Left cardiac atrium (tissue), 4 donors: ENCODE measurements at regions not wholly inside any gene's neighbourhood (a gene's known extent, or its start where the extent isn't known, plus 50 kb on each side); places are given as distances from the start of the nearest gene placed in this dataset.
A peak's percentile ranks its signal among the peaks of the same experiment; 100 is the strongest.

Source experiments
- ATAC-seq, 2 donors: fragments of 200-7000 bp; cut with Tn5 transposase; one replicate each; pipeline ENCODE4 v1.9.1; 2020; ENCODE audit warnings: mild to moderate bottlenecking in 2 of 2, moderate library complexity in 2 of 2
- DNase-seq: peaks from one replicate; pipeline ENCODE4 v3.0.0-alpha.2; 2020
- intact Hi-C, 2 donors: fragments of 100-400 bp; cut with DNase I; formaldehyde crosslinking; loops; one replicate each; pipeline versions ENCODE4 v1.14.1 to v1.15.1; 2022 to 2023
- donor health status: DM: no; HTN: yes; CAD: no.
- donor health status: DM: no; HTN: yes; CAD: no; lungs with severe emphysema.
- donor health status: DM: yes; HTN: yes; CAD: no.
- donor health status: Dilated cardiomyopathy.

DNA sequence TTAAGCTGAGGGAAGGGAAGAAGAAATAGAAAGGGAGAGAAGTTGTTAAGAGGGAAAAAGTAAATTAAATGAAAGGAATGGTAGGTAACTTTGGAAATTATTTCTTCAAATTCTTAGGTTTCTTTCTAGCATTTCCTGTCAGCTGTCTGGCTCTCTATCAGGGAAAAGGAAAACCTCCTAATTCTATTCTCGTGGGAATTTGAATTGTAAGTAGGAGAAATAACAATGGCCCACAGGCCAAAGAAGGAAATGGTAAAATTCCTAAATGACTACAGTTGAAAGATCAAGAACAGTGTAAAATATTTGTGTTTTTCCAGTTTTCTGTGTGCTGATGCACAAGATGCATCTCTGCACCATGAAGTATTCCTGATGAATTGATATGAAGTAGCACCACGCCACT, 173.0 kb downstream of the IBTK start:
- intact Hi-C loops = no loop called here

DNA sequence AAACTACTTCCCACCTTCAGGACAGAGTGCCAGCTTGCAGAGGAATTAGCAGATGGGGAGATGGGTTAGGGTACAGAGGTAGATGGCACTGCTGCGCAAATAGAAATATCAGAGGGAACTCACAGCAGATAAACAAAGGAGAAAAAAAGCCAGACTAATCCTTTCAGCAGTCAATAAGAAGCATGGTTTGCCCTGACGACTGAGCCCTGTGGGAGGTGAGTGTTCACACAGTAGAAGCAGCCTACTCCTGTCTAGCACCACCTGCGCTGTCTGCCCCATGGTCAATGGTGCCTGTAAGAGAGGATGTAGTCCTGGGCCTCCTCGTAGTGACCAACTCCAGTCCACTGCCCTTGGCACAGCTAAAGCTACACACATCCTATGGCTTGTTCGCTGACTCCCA, 174.1 kb downstream of the IBTK start:
- intact Hi-C loops = no loop called here

More for the DNA sequence above, 173.0 kb downstream of the IBTK start:
- DNase-seq (no peak), ATAC-seq (no peak)

DNA sequence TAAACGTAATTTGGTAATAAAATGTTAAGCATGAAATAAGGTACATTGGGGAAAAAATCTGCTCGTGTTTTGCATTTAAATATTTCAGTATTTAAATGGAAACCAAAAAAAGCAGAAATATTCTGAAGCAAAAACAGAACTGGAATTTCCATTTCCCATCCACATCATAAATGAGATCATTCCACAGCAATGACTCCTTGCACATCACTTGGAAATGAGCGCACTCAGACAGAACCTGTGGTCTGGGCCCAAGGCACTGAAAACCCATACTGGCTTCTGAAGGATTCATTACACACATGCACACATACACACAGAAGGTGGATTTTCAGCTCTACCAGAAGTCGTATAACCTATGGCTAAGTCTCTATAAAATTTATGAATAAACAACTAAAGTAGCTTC, 174.8 kb downstream of the IBTK start:
- intact Hi-C loops = no loop called here
- no peak for ATAC-seq
- DNase-seq = no peak

More for the DNA sequence above, 174.1 kb downstream of the IBTK start:
- ATAC-seq = peak in 1 of 2 donors; percentile 19
- no peak for DNase-seq

DNA sequence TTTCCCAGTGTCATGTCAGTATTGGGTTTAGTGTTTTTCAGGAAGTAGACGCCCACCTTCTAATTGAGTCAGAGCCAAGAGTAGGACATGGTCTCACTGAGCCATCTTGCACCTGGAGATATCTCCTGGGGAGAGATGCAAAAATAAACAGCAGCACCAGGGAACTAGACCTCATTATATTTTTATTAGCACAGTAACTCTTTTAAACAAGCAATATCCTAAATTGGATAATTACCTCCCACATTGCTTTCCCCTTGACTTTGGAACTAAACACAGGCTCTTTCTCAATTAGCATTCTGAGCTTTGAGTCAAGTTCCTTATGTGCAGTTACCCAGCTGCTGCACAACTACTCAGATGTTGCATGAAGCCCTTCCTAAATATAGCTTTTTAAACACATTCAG, 175.4 kb downstream of the IBTK start:
- ATAC-seq (no peak), DNase-seq (no peak)
- intact Hi-C loops = no loop called here

DNA sequence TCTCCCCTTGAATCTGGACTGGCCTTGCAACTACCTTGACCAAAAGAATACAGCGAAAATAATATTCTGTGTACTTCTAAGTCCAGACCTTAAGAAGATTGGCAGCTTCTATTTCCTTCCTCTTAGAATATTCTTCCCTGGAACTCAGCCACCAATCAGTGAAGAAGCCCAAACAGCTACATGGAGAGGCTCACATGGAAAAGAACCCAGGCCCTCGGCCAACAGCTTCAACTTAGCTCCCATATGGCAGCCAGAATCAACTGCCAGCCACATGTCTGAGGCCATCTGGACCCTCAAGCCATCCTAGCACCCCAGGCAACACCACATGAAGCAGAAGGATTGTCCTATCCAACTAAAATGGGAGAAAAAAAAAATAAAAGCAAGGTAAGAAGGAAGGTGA, 178.8 kb downstream of the IBTK start:
- ATAC-seq (no peak), DNase-seq (no peak)
- intact Hi-C loops = no loop called here

DNA sequence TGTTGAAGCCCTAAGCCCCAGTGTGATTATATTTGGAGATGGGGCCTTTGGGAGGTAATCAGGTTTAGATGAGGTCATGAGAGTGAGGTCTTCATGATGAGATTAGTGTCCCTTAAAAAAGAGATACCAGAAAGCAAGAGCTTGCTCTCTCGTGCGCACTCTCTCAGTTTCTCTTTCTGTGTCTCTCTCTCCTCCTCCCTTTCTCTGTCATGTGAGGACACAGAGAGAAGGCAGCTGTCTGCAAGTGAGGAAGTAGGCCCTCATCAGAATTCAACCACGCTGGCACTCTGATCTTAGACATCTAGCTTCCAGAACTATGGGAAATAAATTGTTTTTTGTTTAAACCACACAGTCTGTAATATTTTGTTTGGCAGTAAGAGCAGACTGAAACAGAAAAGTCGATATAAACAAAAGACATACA, 180.5 kb downstream of the IBTK start:
- ATAC-seq (peak; percentile 51 to 53), DNase-seq (no peak)
- intact Hi-C loops = no loop called here

DNA sequence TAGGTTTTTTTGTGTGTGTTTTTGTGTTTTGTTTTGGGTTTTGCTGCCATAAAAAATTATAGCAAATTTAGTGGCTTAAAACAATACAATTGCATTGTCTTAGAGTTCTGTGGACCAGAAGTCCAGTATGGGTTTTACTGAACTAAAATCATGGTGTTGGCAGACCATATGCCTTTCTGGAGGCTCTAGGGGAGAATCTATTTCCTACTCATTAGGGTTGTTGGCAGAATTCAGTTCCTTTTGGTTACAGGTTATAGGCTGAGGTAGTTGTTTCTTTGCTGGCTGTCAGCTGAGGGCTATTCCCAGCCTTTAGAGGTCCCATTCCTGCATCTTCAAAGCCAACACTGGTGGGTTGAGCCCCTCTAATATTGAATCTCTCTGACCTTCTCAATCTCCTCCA, 181.3 kb downstream of the IBTK start:
- no peak for DNase-seq
- intact Hi-C loops = no loop called here
- ATAC-seq = no peak

DNA sequence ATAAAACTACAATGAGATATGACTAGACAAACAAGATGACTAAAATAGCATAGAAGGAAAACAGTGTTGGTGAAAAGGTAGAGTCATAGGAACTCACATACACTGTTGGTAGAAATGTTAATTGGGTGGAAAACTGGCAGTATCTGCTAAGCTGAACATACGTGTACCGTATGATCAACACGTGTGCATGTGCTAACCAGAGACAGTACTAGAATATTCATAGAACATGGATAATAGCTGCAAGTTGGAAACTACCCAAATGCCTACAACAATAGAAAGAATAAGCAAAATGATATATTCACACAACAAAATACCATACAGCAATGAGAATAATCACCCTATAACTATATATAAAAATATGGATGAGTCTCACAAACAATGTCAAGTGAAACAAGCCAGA, 184.0 kb downstream of the IBTK start:
- ATAC-seq (no peak), DNase-seq (no peak)
- intact Hi-C loops = no loop called here

DNA sequence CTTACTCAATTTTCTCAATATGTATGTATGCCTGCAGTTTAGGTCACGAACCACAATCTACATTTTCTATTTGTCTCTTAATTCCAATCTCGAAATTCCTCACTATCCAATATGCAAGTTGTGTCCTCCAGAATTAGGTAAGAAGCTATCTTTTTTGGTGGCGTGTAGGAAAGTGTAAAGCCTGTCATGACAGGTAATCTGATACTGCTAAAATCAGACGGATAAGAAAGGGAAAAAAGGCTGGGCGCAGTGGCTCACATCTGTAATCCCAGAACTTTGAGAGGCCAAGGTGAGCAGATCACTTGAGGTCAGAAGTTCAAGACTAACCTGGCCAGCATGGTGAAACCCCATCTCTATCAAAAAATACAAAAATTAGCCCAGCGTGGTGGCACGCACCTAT, 185.3 kb downstream of the IBTK start:
- DNase-seq (no peak), ATAC-seq (no peak)
- intact Hi-C loops = no loop called here

DNA sequence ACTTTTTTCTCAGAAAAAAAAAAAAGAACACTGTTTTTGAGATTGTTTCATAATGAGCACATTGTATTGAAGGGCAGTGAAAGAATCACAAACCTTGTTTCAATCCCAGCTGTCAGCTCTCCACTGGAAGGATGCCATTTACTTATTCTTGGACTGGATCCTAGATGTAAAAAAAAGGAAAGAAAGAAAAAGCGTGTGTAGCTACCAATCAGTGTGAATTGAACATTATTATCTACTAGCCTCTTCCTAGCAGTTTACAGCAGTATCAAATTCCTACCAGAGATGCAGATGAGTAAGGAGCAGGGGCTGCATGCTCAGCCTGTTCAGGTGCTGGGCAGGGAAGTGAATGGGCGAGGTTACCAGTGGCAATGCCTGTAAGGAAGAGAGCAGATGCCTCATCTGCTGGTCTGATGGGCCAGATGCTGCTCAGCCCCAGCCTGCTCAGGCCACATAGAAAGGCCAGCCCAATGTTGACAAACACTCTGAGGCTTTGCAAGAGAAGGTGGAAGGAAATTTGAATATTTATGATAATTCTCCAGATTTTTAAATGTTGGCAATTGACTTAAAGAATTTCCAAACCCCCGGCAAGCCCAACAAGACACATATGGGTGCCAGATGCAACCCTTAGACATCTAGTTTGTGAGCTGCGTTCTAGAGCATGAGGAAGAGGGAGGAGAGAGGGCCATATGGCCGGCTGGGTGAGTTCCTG, 189.5 kb downstream of the IBTK start:
- intact Hi-C loops = no loop called here
- DNase-seq (no peak), ATAC-seq (peak; percentile 59 to 65)

DNA sequence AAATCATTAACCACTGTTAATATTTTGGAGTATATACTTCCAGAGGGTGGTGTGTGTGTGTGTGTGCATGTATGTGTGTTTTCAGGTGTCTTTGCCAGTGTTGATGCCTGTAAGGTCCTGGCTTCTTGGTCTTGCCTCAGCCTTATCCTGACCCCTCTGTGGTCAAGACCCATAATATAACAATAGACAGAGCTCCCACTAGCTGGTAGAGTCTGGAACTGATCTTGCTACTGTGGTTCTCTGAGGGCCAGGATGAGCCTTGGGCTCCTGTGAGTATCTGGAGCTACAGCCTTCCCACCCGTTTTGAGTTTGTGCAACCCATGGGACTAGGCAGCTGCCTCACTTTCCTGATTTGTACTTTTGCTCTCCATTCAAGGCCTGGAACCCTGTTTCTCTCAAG, 191.0 kb downstream of the IBTK start:
- intact Hi-C loops = no loop called here
- no peak for ATAC-seq
- no peak for DNase-seq

DNA sequence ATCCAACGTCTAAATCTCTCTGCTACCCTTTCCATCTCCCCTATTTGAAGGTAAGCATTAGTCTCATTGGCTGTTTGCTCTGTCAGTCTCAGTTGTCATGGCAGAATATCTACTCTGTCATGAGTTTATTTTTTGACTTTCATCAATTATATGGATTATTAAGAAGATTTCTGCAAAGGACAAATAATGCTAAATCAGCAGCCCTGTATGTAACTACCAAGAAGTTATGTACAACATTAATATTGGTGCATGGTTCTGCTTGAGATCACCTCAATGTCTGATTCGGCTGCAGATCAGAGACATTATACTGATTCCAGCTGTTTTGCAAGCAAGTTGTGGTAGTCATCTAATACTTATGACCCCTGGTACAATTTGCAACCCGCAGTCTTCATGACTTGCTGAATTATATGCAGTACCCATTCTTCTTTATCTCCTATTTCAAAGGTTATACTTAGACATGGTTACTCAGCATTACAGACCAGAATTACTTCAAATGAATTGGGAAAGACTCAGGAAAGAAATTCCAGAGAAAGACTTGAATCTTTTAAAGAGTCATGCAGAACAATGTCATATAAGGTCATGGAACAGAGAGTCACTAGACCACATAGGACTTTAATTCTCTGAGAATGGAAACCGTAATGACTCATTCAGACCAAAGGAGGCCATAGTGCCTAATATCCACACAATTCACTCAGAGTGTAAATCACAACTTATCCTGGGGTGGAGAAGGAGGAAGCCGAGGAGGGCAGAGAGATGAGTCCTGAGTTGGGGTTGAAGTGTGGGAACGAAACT, 201.4 kb downstream of the IBTK start:
- intact Hi-C loops = no loop called here
- DNase-seq (no peak), ATAC-seq (no peak)

DNA sequence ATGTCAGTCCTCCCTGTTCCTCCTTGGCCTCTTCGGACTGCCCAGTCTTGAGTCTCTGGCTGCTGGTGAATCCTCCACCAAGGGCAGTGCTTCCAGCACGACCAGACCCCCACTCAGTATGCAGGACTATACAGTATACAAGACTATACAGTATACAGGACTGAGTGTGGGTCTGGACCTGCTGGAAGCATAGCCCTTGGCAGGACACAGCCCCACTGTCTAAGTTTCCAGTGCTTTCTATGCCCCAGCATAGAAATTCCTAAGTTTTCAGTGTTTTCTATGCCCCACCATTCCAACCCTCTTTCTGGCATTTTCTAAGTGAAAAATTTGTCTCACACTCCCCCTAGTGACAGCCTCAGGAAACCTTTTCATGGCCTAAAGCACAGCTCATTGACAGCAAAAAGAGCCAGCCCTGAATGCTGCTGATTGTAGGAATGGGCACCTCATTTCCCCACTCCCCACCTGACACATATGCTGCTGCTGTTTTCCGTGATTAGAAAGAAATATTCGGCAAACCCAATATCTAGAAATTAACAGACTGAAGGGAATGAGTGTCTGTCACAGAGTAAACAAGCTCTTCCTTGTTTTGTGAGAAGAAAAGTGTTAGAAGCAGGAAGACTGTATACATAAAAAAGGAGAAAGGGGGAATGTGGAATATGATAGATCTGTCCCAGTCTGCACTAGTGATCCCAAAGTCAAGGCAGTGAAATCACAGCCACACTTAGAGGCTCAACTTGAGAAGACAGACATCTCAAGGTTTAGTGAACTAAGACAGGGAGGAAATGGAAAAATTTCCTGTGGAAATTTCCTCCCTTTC, 206.9 kb downstream of the IBTK start:
- intact Hi-C loops = no loop called here
- ATAC-seq = peak; percentile 85 to 86
- no peak for DNase-seq

DNA sequence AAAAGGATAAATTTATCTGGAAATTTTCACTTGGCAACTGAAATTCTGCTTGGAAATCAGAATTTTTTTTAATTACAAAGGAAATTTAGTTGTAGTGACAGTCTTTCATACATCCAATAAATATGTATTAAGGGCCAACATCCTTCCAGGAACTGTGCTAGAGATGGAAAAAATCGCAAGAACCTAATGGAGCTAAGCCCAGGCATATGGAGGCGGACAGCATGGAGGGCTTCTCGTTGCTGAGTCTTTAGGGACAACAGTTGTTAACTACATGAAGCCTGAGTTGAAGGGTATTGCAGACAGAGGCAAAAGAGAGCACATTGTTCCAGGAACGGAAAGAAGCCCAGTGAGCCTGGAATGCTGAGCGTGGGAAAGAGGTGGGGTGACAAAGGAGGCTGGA, 208.9 kb downstream of the IBTK start:
- no peak for DNase-seq
- no peak for ATAC-seq
- intact Hi-C loops = no loop called here

DNA sequence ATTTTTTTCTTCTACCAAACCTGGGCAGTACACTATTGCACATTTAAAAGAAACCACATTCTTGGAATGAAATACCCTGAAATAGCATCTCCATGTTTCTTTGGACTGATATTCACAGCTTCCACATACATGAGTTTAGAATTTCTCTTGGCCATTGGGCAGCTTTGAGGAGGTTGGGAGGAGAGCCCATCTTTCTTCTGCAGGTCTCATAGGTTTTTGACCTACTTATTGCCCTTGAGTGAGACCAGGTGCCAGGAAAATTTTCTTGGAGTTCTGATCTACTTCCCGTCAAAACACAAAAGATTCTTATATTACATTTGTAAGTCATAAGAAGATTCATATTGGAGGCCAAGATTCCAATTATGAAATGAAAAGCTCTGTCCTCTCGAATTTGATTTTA, 212.0 kb downstream of the IBTK start:
- ATAC-seq = no peak
- intact Hi-C loops = no loop called here
- no peak for DNase-seq

DNA sequence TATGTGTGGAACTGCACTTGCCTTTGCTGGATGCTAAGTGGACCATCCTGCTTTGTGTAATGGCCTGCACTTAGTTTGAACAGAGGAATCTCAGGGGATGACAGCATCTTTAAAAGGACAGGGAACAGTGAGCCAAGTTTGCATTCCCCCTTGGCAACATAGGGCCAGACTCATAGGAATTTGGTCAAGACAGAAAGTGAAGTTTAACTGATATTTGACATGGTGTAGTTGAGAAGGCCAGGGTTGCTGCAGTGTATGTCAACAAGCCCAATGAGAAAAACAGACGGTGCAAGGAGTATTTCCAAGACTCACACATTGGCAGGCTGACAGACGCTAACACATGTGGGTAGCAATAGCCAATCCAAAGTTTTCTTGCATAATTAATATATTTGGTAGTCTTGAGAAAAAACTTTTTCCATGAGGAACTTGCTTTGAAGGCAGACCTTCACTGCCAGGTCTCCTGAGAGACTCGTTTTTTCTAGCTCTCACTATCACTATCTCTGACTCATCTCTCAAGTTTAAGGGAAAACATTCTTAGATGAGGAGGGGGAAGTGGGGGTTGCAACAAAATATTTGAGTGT, 213.8 kb downstream of the IBTK start:
- ATAC-seq (peak; percentile 81 to 92), DNase-seq (peak; percentile 48)
- intact Hi-C loops = no loop called here

DNA sequence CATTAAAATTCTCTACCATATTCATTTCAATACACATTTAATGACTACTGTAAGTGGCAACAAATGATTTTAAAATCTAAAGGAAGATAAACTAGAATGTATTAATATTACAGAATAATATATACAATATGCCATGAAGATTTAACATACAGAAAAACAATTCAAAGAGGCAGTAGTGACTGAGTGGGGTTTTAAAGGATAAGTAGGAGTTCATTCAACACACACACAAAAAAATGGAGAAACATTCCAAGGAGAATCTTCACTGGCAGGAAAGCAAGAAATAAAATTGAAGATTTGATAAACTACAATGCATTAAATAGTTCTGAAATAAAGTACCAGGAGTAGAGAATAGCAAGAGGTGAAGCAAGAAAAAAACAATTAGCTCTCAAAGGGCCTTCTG, 215.1 kb downstream of the IBTK start:
- intact Hi-C loops = no loop called here
- DNase-seq (no peak), ATAC-seq (no peak)

DNA sequence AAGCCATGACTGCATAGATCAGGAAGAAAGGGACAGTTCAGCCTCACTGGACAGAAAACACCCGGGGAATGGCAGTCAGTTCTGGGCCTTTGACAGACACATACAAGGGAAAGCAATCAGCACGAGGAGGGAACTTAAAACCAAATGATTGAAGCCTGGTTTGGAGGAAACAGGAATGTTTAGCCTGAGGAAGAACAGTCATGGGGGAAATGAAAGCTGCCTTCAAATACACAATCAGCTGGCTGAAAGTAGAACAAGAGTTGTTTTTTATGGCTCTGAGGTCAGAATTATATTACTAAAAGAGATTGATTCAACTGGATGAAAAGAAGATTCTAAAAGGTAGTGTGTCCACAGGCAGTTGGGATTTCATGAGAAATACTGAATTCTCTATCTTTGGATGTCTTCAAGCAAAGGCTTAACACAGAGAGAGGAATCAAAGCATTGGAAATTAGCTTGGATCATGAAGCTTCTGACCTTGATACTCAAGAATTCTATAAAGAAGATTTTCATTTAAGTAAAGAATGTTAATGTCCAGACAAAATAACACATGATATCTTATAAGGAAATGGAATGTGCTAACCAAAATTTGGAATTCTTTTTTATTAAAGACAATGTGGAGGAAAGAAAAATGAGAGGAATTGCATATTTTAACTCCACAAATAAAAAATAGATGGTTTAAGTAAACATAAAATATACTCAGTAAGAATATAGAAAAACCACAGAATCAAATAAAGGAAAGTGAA, 216.6 kb downstream of the IBTK start:
- ATAC-seq = no peak
- no peak for DNase-seq
- intact Hi-C loops = no loop called here

DNA sequence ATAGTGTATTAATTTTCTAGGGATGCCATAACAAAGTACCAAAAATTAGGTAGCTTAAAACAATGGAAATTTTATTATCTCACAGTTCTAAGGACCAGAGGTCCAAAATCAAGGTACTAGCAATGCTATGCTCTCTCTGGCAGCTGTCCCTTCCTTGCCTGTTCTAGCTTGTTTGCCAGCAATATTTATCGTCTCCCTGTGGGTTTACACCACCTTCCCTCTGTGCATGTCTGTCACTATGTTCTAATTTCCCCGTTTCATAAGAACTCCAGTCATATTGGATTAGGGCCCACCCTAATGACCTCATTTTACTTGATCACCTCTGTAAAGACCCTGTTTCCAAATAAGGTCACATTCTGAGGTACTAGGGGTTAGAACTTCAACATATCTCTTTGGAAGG, 217.2 kb downstream of the IBTK start:
- DNase-seq = no peak
- no peak for ATAC-seq
- intact Hi-C loops = no loop called here
